ENCODE measurements at regions not wholly inside any gene's neighbourhood (a gene's known extent, or its start where the extent isn't known, plus 50 kb on each side); places are given as distances from the start of the nearest gene placed in this dataset.

DNA sequence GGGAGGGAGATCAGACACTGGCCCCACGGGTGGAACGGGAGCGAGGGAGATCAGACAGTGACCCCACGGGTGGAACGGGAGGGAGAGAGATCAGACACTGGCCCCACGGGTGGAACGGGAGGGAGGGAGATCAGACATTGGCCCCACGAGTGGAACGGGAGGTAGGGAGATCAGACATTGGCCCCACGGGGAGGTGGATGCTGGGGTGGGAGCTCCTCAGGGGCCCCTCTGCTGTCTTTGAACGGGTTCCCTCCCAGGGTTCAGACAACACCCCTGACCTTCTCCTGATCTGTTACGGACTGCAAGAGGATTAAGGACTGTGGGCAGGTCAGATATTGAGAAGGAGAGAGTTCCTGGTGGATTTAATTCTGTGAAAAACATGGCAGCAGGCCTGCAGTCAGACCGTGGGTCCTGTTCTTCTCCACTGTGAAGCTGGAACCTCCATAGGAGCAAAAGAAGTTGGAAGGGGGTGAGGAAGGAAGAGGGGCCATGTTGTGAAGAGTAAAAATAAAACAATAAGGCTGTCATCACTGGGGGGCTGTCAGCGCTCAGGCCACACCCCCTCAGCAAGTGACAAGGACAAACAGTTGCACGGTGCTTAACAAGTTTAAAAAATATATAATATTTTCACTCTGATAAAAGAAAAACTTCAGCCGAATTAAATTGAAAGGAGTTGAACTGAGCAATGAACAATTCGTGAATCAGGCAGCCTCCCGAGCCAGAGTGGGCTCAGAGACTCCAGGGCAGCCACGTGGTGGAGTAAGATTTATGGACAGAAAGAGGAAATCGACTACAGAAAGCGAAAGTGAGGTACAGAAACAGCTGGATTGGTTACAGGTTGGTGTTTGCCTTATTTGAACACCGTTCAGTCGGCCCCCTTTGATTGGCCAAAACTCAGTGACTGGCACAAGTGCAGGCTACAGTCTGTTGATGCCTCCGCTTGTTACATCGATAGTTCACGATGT, 348.7 kb upstream of the TNRC6C start:
- in situ Hi-C loops (cut with MboI) (no loop called here), intact Hi-C loops (cut with micrococcal nuclease) (no loop called here)
- H4K20me1 ChIP-seq (replicated peaks; ENCODE audit: control insufficient read depth, insufficient read depth, low read length): peaks cover 3% of the 10 kb centered on the region; the same call in 1 of the 2 replicates
- peak; percentile 57 for FAIRE-seq
- H3K27ac ChIP-seq (ENCODE audit: extremely low read depth, low read depth, low read length): no peak overlapping the region
- ChIA-PET POLR2A (interaction anchor here (0.7 to 1.2 kb wide), 3 partner anchors 10 to 136 kb away, joined by 3 to 4 read pairs (median 4); no protein-coding TSS in a partner anchor), CTCF (ENCODE audit: low intra/inter-chr PET ratio) (no interaction called here)
- 13% methylated on average over 22 of the region's 26 CpGs for WGBS (ENCODE audit: insufficient coverage, low coverage, missing lambda C conversion rate)
- no peaks in the 10 kb centered on the region for H3K36me3 ChIP-seq (ENCODE audit: control insufficient read depth, insufficient read depth, low read length)
- peak overlapping the region; percentile 70; the same call in 1 of the 2 replicates for H2AFZ ChIP-seq (ENCODE audit: low read depth, low read length)
- no peaks in the 10 kb centered on the region for H3K9me1 ChIP-seq (ENCODE audit: control insufficient read depth, insufficient read depth, low read length)
- peaks cover 0 to 8% of the 10 kb centered on the region in 2 experiments; a peak in 3 of 5 replicates for H3K4me1 ChIP-seq (replicated peaks in 1 of 2; ENCODE audit: control insufficient read depth in 2 of 2, insufficient read depth in 2 of 2, low read length in 2 of 2)
- H3K27me3 ChIP-seq (ENCODE audit: control insufficient read depth in 2 of 2, insufficient read depth in 2 of 2, low read length in 2 of 2): peaks cover 45 to 77% of the 10 kb centered on the region in 2 experiments
- DNase-seq (ENCODE audit: extremely low read depth in 1 of 4, low spot score in 3 of 4): peak in 1 of 4 experiments; percentile 10
- H3K4me2 ChIP-seq (ENCODE audit: insufficient read depth, low read length): peak overlapping the region; percentile 32
- H3K79me2 ChIP-seq (ENCODE audit: control insufficient read depth, insufficient read depth, low read length): no peaks in the 10 kb centered on the region
- peak overlapping the region in 1 of 2 experiments; percentile 28; a peak in 1 of 4 replicates for H3K9ac ChIP-seq (ENCODE audit: insufficient read depth in 1 of 2, low read depth in 2 of 2, low read length in 2 of 2)
- H3K9me3 ChIP-seq (replicated peaks; ENCODE audit: control insufficient read depth, insufficient read depth, low read depth, low read length): no peaks in the 10 kb centered on the region
- peak; percentile 48; the same call in 1 of the 3 replicates for ATAC-seq
- no peak overlapping the region for H3K4me3 ChIP-seq
- BruUV-seq (replicated peaks): no TSS peak
- TF ChIP-seq, protein P1, sequence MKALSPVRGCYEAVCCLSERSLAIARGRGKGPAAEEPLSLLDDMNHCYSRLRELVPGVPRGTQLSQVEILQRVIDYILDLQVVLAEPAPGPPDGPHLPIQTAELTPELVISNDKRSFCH (CRISPR knock-in tag; IDR thresholded peaks at IDR 0.05): no peak
- TF ChIP-seq, protein P1 (tag; IDR thresholded peaks at IDR 0.05): no peak
- TF ChIP-seq ZKSCAN1 (IDR thresholded peaks at IDR 0.05; ENCODE audit: low read depth, low read length) (no peak), TGIF2 (CRISPR knock-in tag; IDR thresholded peaks at IDR 0.05) (no peak), ARNT (IDR thresholded peaks at IDR 0.05) (no peak), SMARCE1 (IDR thresholded peaks at IDR 0.05) (no peak), ZNF263 (CRISPR knock-in tag; IDR thresholded peaks at IDR 0.05; ENCODE audit: borderline replicate concordance) (no peak)
- TF ChIP-seq, protein P2, sequence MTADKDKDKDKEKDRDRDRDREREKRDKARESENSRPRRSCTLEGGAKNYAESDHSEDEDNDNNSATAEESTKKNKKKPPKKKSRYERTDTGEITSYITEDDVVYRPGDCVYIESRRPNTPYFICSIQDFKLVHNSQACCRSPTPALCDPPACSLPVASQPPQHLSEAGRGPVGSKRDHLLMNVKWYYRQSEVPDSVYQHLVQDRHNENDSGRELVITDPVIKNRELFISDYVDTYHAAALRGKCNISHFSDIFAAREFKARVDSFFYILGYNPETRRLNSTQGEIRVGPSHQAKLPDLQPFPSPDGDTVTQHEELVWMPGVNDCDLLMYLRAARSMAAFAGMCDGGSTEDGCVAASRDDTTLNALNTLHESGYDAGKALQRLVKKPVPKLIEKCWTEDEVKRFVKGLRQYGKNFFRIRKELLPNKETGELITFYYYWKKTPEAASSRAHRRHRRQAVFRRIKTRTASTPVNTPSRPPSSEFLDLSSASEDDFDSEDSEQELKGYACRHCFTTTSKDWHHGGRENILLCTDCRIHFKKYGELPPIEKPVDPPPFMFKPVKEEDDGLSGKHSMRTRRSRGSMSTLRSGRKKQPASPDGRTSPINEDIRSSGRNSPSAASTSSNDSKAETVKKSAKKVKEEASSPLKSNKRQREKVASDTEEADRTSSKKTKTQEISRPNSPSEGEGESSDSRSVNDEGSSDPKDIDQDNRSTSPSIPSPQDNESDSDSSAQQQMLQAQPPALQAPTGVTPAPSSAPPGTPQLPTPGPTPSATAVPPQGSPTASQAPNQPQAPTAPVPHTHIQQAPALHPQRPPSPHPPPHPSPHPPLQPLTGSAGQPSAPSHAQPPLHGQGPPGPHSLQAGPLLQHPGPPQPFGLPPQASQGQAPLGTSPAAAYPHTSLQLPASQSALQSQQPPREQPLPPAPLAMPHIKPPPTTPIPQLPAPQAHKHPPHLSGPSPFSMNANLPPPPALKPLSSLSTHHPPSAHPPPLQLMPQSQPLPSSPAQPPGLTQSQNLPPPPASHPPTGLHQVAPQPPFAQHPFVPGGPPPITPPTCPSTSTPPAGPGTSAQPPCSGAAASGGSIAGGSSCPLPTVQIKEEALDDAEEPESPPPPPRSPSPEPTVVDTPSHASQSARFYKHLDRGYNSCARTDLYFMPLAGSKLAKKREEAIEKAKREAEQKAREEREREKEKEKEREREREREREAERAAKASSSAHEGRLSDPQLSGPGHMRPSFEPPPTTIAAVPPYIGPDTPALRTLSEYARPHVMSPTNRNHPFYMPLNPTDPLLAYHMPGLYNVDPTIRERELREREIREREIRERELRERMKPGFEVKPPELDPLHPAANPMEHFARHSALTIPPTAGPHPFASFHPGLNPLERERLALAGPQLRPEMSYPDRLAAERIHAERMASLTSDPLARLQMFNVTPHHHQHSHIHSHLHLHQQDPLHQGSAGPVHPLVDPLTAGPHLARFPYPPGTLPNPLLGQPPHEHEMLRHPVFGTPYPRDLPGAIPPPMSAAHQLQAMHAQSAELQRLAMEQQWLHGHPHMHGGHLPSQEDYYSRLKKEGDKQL (CRISPR knock-in tag; IDR thresholded peaks at IDR 0.05; ENCODE audit: borderline replicate concordance): no peak
- TF ChIP-seq, protein P3, sequence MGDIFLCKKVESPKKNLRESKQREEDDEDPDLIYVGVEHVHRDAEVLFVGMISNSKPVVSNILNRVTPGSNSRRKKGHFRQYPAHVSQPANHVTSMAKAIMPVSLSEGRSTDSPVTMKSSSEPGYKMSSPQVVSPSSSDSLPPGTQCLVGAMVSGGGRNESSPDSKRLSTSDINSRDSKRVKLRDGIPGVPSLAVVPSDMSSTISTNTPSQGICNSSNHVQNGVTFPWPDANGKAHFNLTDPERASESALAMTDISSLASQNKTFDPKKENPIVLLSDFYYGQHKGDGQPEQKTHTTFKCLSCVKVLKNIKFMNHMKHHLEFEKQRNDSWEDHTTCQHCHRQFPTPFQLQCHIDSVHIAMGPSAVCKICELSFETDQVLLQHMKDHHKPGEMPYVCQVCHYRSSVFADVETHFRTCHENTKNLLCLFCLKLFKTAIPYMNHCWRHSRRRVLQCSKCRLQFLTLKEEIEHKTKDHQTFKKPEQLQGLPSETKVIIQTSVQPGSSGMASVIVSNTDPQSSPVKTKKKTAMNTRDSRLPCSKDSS (IDR thresholded peaks at IDR 0.05; ENCODE audit: low read depth, partially characterized antibody): no peak
- TF ChIP-seq, protein P4, sequence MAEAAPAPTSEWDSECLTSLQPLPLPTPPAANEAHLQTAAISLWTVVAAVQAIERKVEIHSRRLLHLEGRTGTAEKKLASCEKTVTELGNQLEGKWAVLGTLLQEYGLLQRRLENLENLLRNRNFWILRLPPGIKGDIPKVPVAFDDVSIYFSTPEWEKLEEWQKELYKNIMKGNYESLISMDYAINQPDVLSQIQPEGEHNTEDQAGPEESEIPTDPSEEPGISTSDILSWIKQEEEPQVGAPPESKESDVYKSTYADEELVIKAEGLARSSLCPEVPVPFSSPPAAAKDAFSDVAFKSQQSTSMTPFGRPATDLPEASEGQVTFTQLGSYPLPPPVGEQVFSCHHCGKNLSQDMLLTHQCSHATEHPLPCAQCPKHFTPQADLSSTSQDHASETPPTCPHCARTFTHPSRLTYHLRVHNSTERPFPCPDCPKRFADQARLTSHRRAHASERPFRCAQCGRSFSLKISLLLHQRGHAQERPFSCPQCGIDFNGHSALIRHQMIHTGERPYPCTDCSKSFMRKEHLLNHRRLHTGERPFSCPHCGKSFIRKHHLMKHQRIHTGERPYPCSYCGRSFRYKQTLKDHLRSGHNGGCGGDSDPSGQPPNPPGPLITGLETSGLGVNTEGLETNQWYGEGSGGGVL (CRISPR knock-in tag; IDR thresholded peaks at IDR 0.05): no peak
